Epithelial cell of esophagus (primary cell): ENCODE measurements at regions not wholly inside any gene's neighbourhood (a gene's known extent, or its start where the extent isn't known, plus 50 kb on each side); places are given as distances from the start of the nearest gene placed in this dataset.

Source experiments
- DNase-seq: peaks from one replicate; pipeline ENCODE4 v3.0.0; 2010; ENCODE audit warnings: low read depth
- H3K4me3 ChIP-seq: 2 replicates; pipeline ENCODE4 v1.5.1; 2011; ENCODE audit warnings: mild to moderate bottlenecking, low read length, control low read depth
- CTCF ChIP-seq: IDR thresholded peaks from 2 replicates; pipeline ENCODE4 v1.5.1; 2011; ENCODE audit warnings: low read depth, mild to moderate bottlenecking, low read length, control low read depth, inconsistent platforms; ENCODE audit not compliant: insufficient read depth; ENCODE audit errors: missing control alignments

- TF ChIP-seq CTCF = no peak
- DNase-seq = peak; percentile 28
- no peak overlapping the region for H3K4me3 ChIP-seq
These were observed 178.2 kb upstream of the TGFBR2 start for GRCh38 chr3:30428251-30428650.

- no peak for TF ChIP-seq CTCF
- no peak for DNase-seq
These were observed 170.5 kb upstream of the TGFBR2 start for GRCh38 chr3:30435861-30436331.

GRCh38 chr3:30437171-30437601 lies 169.2 kb upstream of the TGFBR2 start:
- no peak for TF ChIP-seq CTCF
- H3K4me3 ChIP-seq = no peak overlapping the region
- DNase-seq = no peak

More at GRCh38 chr3:30435861-30436331, 170.5 kb upstream of the TGFBR2 start:
- no peak overlapping the region for H3K4me3 ChIP-seq

GRCh38 chr3:30438126-30438525 lies 168.3 kb upstream of the TGFBR2 start:
- TF ChIP-seq CTCF = no peak
- no peak for DNase-seq
- no peak overlapping the region for H3K4me3 ChIP-seq

- TF ChIP-seq CTCF = no peak
- DNase-seq = no peak
- H3K4me3 ChIP-seq = no peak overlapping the region
These were observed 166.8 kb upstream of the TGFBR2 start for GRCh38 chr3:30439451-30440053.

GRCh38 chr3:30440147-30440604 lies 166.2 kb upstream of the TGFBR2 start:
- DNase-seq = peak; percentile 24

More at GRCh38 chr3:30440147-30440604, 166.2 kb upstream of the TGFBR2 start:
- H3K4me3 ChIP-seq = no peak overlapping the region
- TF ChIP-seq CTCF = no peak
